PC-3 (cell line): ENCODE measurements at regions not wholly inside any gene's neighbourhood (a gene's known extent, or its start where the extent isn't known, plus 50 kb on each side); places are given as distances from the start of the nearest gene placed in this dataset.

Source experiments
- CTCF ChIP-seq: fragments of 300-600 bp; sonication (generic); conservative IDR thresholded peaks from 2 replicates; pipeline ENCODE4 v1.5.1; 2017; ENCODE audit warnings: antibody characterized with exemption, low read depth, mild to moderate bottlenecking, low read length
- EZH2 ChIP-seq: fragments of 300-600 bp; sonication (generic); IDR thresholded peaks from one replicate; pipeline ENCODE4 v1.6.1; 2017; ENCODE audit warnings: antibody characterized with exemption, mild to moderate bottlenecking, low read length; ENCODE audit not compliant: unreplicated experiment

DNA sequence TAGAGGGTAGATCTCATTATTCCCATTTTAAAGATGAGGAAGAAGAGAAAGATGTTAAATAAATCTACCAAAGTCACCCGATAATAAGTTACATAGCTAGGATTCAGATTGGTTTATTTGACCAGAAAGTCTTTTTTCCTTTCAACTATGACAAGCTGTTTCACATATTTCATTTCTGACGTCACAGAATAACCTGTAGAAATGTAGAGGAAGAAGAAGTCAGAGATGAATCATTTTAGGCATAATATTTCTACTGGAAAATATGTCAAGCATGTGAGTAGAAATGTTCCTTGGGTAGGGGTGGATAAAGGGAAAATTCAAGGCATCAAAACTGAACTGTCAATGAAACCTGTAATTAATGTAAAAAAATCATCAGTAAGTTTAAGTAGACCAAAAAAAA is 107.0 kb downstream of the MGST1 start:
- TF ChIP-seq CTCF (no peak), EZH2 (no peak)
